H1 (cell line): ENCODE measurements at regions not wholly inside any gene's neighbourhood (a gene's known extent, or its start where the extent isn't known, plus 50 kb on each side); places are given as distances from the start of the nearest gene placed in this dataset.

Source experiments
- CTCF ChIA-PET: fragments of 300-600 bp; sonication (Branson Sonifier 250); formaldehyde crosslinking; loops from one replicate; lab custom pipeline; 2021; ENCODE audit not compliant: partially characterized antibody; lab: Charles Lee
- POLR2A ChIA-PET: fragments of 300-600 bp; sonication (Branson Sonifier 250); formaldehyde crosslinking; loops from one replicate; lab custom pipeline; 2021; ENCODE audit warnings: inconsistent platforms; ENCODE audit not compliant: partially characterized antibody; lab: Charles Lee
- DNase-seq, 2 experiments: peaks; one replicate each; pipeline versions ENCODE4 v3.0.0 to v3.0.0-alpha.2; 2010 to 2022; ENCODE audit warnings: low spot score in 2 of 2, low read depth in 1 of 2, mixed read lengths in 1 of 2
- FAIRE-seq: peaks from 2 replicates; lab custom pipeline; 2011; peaks lifted over from hg19 to GRCh38; lab: Jason Lieb, UNC
- H2AFZ ChIP-seq: 2 replicates; pipeline ENCODE4 v1.8.1; 2012; ENCODE audit warnings: low read length, inconsistent platforms
- H2AK5ac ChIP-seq: 2 replicates; pipeline ENCODE4 v1.6.1; 2013; ENCODE audit warnings: low read depth, low read length
- H2BK120ac ChIP-seq: replicated peaks from 2 replicates; pipeline ENCODE3; 2013; ENCODE audit warnings: low read depth, low read length, inconsistent platforms
- H2BK12ac ChIP-seq: 2 replicates; pipeline ENCODE4 v1.6.1; 2013; ENCODE audit warnings: low read depth, low read length
- H2BK15ac ChIP-seq: 2 replicates; pipeline ENCODE4 v1.6.1; 2013; ENCODE audit warnings: low read length
- H2BK20ac ChIP-seq: 2 replicates; pipeline ENCODE4 v1.6.1; 2013; ENCODE audit warnings: low read length
- H2BK5ac ChIP-seq: 2 replicates; pipeline ENCODE4 v1.6.1; 2013; ENCODE audit warnings: low read depth, low read length
- H3K14ac ChIP-seq: 2 replicates; pipeline ENCODE4 v1.6.1; 2013; ENCODE audit warnings: inconsistent platforms; ENCODE audit not compliant: insufficient read length
- H3K18ac ChIP-seq: 2 replicates; pipeline ENCODE4 v1.6.1; 2013; ENCODE audit warnings: low read length; ENCODE audit errors: extremely low read depth
- H3K23ac ChIP-seq: 2 replicates; pipeline ENCODE4 v1.6.1; 2013; ENCODE audit warnings: inconsistent platforms; ENCODE audit not compliant: insufficient read length
- H3K23me2 ChIP-seq: 2 replicates; pipeline ENCODE4 v1.6.1; 2013; ENCODE audit warnings: low read depth, low read length
- H3K27ac ChIP-seq: 2 replicates; pipeline ENCODE4 v1.6.1; 2011; ENCODE audit warnings: low read depth, low read length, inconsistent platforms
- H3K27me3 ChIP-seq, 4 experiments: replicated peaks in 1 of 4; 1 replicate in 1 of 4; 2 replicates in 3 of 4; pipeline versions ENCODE4 v1.6.1 to v1.8.1; 2011 to 2013; ENCODE audit warnings: low read length in 3 of 4, mild to moderate bottlenecking in 3 of 4, inconsistent platforms in 2 of 4, mixed read lengths in 2 of 4, moderate library complexity in 1 of 4; ENCODE audit not compliant: control insufficient read depth in 3 of 4, insufficient read depth in 3 of 4; ENCODE audit errors: extremely low read depth in 1 of 4
- H3K36me3 ChIP-seq, 4 experiments: 2 replicates each; pipeline versions ENCODE4 v1.6.1 to v1.8.1; 2011 to 2013; ENCODE audit warnings: mild to moderate bottlenecking in 4 of 4, low read length in 3 of 4, moderate library complexity in 2 of 4, control low read depth in 1 of 4, inconsistent platforms in 1 of 4; ENCODE audit not compliant: insufficient read depth in 4 of 4, control insufficient read depth in 2 of 4
- H3K4ac ChIP-seq: replicated peaks from 2 replicates; pipeline ENCODE3; 2013; ENCODE audit warnings: low read length, low read depth, mixed read lengths, inconsistent platforms; ENCODE audit not compliant: insufficient read length
- H3K4me1 ChIP-seq, 4 experiments: replicated peaks in 1 of 4; 1 replicate in 1 of 4; 2 replicates in 3 of 4; pipeline versions ENCODE4 v1.6.1 to v1.8.1; 2011 to 2013; ENCODE audit warnings: low read length in 3 of 4, inconsistent platforms in 2 of 4, mixed read lengths in 1 of 4; ENCODE audit not compliant: insufficient read depth in 4 of 4, control insufficient read depth in 3 of 4
- H3K4me2 ChIP-seq, 2 experiments: 2 replicates each; pipeline versions ENCODE4 v1.6.1 to v1.8.1; 2011 to 2013; ENCODE audit warnings: low read depth in 2 of 2, low read length in 2 of 2, control low read depth in 1 of 2, inconsistent platforms in 1 of 2, mild to moderate bottlenecking in 1 of 2; ENCODE audit not compliant: insufficient read depth in 1 of 2
- H3K4me3 ChIP-seq, 4 experiments: fragments of 200-600, 300-600 bp in 1 of 4; sonication (generic), shearing (Covaris generic), sonication (Bioruptor Twin) in 1 of 4; 2 replicates each; pipeline versions ENCODE4 v1.5.1 to v1.8.1; 2011 to 2016; ENCODE audit warnings: low read length in 4 of 4, low read depth in 3 of 4, control low read depth in 2 of 4, inconsistent platforms in 2 of 4, mild to moderate bottlenecking in 2 of 4, mixed read lengths in 1 of 4, moderate library complexity in 1 of 4; ENCODE audit not compliant: insufficient read depth in 2 of 4; ENCODE audit errors: extremely low read depth in 1 of 4
- H3K56ac ChIP-seq: replicated peaks from 2 replicates; pipeline ENCODE3; 2013; ENCODE audit warnings: low read depth, mild to moderate bottlenecking, mixed read lengths, low read length, inconsistent platforms; ENCODE audit not compliant: insufficient read length
- H3K79me1 ChIP-seq: 2 replicates; pipeline ENCODE4 v1.6.1; 2013; ENCODE audit warnings: low read depth, low read length, control low read depth
- H3K79me2 ChIP-seq, 2 experiments: 2 replicates each; pipeline versions ENCODE4 v1.6.1 to v1.8.1; 2012 to 2013; ENCODE audit warnings: low read length in 2 of 2, mild to moderate bottlenecking in 2 of 2, inconsistent platforms in 1 of 2; ENCODE audit not compliant: insufficient read depth in 2 of 2, control insufficient read depth in 1 of 2
- H3K9ac ChIP-seq, 4 experiments: replicated peaks in 1 of 4; 1 replicate in 1 of 4; 2 replicates in 3 of 4; pipeline versions ENCODE4 v1.6.1 to v1.8.1; 2011 to 2013; ENCODE audit warnings: low read depth in 3 of 4, low read length in 3 of 4, control low read depth in 2 of 4, mild to moderate bottlenecking in 2 of 4, moderate library complexity in 2 of 4, inconsistent platforms in 1 of 4; ENCODE audit errors: extremely low read depth in 1 of 4
- H3K9me3 ChIP-seq, 2 experiments: 2 replicates each; pipeline versions ENCODE4 v1.6.1 to v1.8.1; 2012 to 2013; ENCODE audit warnings: mild to moderate bottlenecking in 2 of 2, moderate library complexity in 2 of 2, control low read depth in 1 of 2, inconsistent platforms in 1 of 2, low read depth in 1 of 2, low read length in 1 of 2, mixed read lengths in 1 of 2; ENCODE audit not compliant: insufficient read depth in 2 of 2
- H4K20me1 ChIP-seq, 2 experiments: replicated peaks in 1 of 2; 2 replicates each; pipeline versions ENCODE3 to v1.8.1; 2011 to 2013; ENCODE audit warnings: inconsistent platforms in 2 of 2, low read length in 2 of 2, mild to moderate bottlenecking in 1 of 2; ENCODE audit not compliant: insufficient read depth in 2 of 2, control insufficient read depth in 1 of 2
- H4K5ac ChIP-seq: 2 replicates; pipeline ENCODE4 v1.6.1; 2013; ENCODE audit warnings: low read length, low read depth, mixed read lengths, inconsistent platforms; ENCODE audit not compliant: insufficient read length
- H4K8ac ChIP-seq: 2 replicates; pipeline ENCODE4 v1.8.0; 2013; ENCODE audit warnings: mild to moderate bottlenecking, moderate library complexity, low read length, inconsistent platforms; ENCODE audit not compliant: insufficient read depth; ENCODE audit errors: extremely low read depth
- H4K91ac ChIP-seq: replicated peaks from 2 replicates; pipeline ENCODE3; 2013; ENCODE audit warnings: low read length, mixed read lengths, inconsistent platforms; ENCODE audit not compliant: insufficient read length
- CHD2 ChIP-seq: IDR thresholded peaks from 2 replicates; pipeline ENCODE4 v1.6.1; 2012; ENCODE audit warnings: low read length, improper control_type of control experiment
- EZH2 ChIP-seq: fragments of 200-600 bp; sonication (generic); IDR thresholded peaks from 2 replicates; pipeline ENCODE4 v1.7.1; 2012; ENCODE audit warnings: low read depth, mild to moderate bottlenecking, moderate library complexity, low read length, inconsistent platforms; ENCODE audit not compliant: severe bottlenecking
- HDAC6 ChIP-seq: IDR thresholded peaks from one replicate; pipeline ENCODE4 v1.7.1; 2012; ENCODE audit warnings: low read depth, mild to moderate bottlenecking, inconsistent platforms, low read length, moderate library complexity
- SIRT6 ChIP-seq: IDR thresholded peaks from one replicate; pipeline ENCODE4 v1.7.1; 2012; ENCODE audit warnings: low read length, inconsistent platforms
- SIX5 ChIP-seq: IDR thresholded peaks from 2 replicates; pipeline ENCODE4 v1.6.1; 2011; ENCODE audit warnings: mild to moderate bottlenecking, low read depth, low read length
- TCF12 ChIP-seq: IDR thresholded peaks from 2 replicates; pipeline ENCODE4 v1.6.1; 2011; ENCODE audit warnings: low read depth, mild to moderate bottlenecking, low read length
- ZNF274 ChIP-seq: IDR thresholded peaks from 2 replicates; pipeline ENCODE4 v1.7.0; 2012; ENCODE audit warnings: low read length, borderline replicate concordance; ENCODE audit errors: extremely low read depth
- WGBS, 2 experiments: shearing (Covaris generic) in 1 of 2; methylation state at CpG; one replicate each; pipeline versions ENCODE4 v1.1.6 to v1.1.7; 2013 to 2015; ENCODE audit warnings: low lambda C conversion rate in 2 of 2, mixed read lengths in 2 of 2, inconsistent platforms in 1 of 2, low coverage in 1 of 2, missing lambda C conversion rate in 1 of 2; ENCODE audit not compliant: insufficient replicate concordance in 2 of 2, insufficient coverage in 1 of 2, insufficient read length in 1 of 2; ENCODE audit errors: extremely low coverage in 1 of 2, missing lambda C conversion rate in 1 of 2; 5-methylcytosine and 5-hydroxymethylcytosine counted together

DNA sequence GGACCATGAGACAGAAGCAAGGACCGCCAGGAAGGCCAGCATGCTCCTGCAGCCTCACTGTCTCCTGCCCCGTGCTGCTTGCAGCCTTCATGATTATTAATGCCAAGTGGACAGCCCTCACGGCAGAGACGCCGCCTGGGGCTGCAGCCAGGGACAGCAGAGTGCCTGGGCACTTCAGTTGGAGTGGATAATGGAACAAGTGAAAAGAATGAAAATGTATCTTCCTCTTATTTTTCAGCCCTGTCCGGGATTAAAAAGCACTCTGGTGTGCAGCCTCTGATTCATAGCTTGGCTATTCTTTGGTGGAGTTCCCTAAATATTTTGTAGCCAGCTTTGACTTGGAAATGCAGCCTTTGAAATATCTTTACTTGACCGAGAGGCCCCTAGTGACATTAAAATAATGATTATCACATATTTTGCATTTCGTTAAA is 1404.2 kb downstream of the BRD1 start:
- H4K91ac ChIP-seq = no peak overlapping the region
- no peak overlapping the region for H3K4me2 ChIP-seq
- no peak overlapping the region for H4K5ac ChIP-seq
- H3K79me2 ChIP-seq = no peaks in the 10 kb centered on the region
- DNase-seq (no peak), FAIRE-seq (no peak)
- H2BK12ac ChIP-seq = no peak overlapping the region
- no peak overlapping the region for H2AK5ac ChIP-seq
- no peak overlapping the region for H2AFZ ChIP-seq
- CTCF ChIA-PET = interaction anchor here (0.9 kb wide), 1 partner anchor 320 kb away, joined by 3 read pairs; no protein-coding TSS in a partner anchor
- H3K4me3 ChIP-seq = no peak overlapping the region
- POLR2A ChIA-PET = no interaction called here
- no peak overlapping the region for H2BK5ac ChIP-seq
- H4K20me1 ChIP-seq = no peaks in the 10 kb centered on the region
- TF ChIP-seq SIRT6 (no peak), EZH2 (no peak), SIX5 (no peak), HDAC6 (no peak), CHD2 (no peak), TCF12 (no peak), ZNF274 (no peak)
- no peak overlapping the region for H2BK20ac ChIP-seq
- H3K27me3 ChIP-seq = no peaks in the 10 kb centered on the region
- no peak overlapping the region for H3K14ac ChIP-seq
- no peak overlapping the region for H2BK120ac ChIP-seq
- no peak overlapping the region for H3K4ac ChIP-seq
- H3K4me1 ChIP-seq = no peaks in the 10 kb centered on the region
- 76% methylated on average over 8 of the region's 8 CpGs; no CpG with 5 or more reads in 1 of the 2 experiments for WGBS, 2 experiments
- H3K23ac ChIP-seq = no peak overlapping the region
- H3K9ac ChIP-seq = no peak overlapping the region
- no peak overlapping the region for H2BK15ac ChIP-seq
- no peaks in the 10 kb centered on the region for H3K9me3 ChIP-seq
- H4K8ac ChIP-seq = no peak overlapping the region
- H3K18ac ChIP-seq = no peak overlapping the region
- H3K56ac ChIP-seq = no peak overlapping the region
- H3K36me3 ChIP-seq = no peaks in the 10 kb centered on the region
- no peak overlapping the region for H3K27ac ChIP-seq
- peaks cover 6% of the 10 kb centered on the region; the same call in 1 of the 2 replicates for H3K23me2 ChIP-seq
- H3K79me1 ChIP-seq = no peaks in the 10 kb centered on the region
